ENCODE measurements at regions not wholly inside any gene's neighbourhood (a gene's known extent, or its start where the extent isn't known, plus 50 kb on each side); places are given as distances from the start of the nearest gene placed in this dataset.

- TF ChIP-seq POLR2A (IDR thresholded peaks at IDR 0.05): no peak
- TF ChIP-seq POLR2AphosphoS5 (IDR thresholded peaks at IDR 0.05): no peak
- TF ChIP-seq CTCF (IDR thresholded peaks at IDR 0.05 in 8 of 11, conservative IDR thresholded peaks at IDR 0.05 in 3 of 11): no peak
Measured at GRCh38 chr4:74555843-74556242, 110.9 kb downstream of the AREG start.
